Breast epithelium (tissue), 4 donors: ENCODE measurements at regions not wholly inside any gene's neighbourhood (a gene's known extent, or its start where the extent isn't known, plus 50 kb on each side); places are given as distances from the start of the nearest gene placed in this dataset.

Experiments used
- DNase-seq, 2 donors: peaks; one replicate each; pipeline ENCODE4 v3.0.0-alpha.2; 2019; ENCODE audit warnings: low spot score in 2 of 2
- H3K27ac ChIP-seq, 2 donors: fragments of 200-600 bp; sonication (generic) in 1 of 2; one replicate each; pipeline ENCODE4 v1.5.1; 2016 to 2019; ENCODE audit warnings: mild to moderate bottlenecking in 1 of 2
- H3K27me3 ChIP-seq, 2 donors: fragments of 200-600 bp; sonication (generic) in 1 of 2; one replicate each; pipeline versions ENCODE4 v1.5.1 to v1.6.0; 2017 to 2019; ENCODE audit warnings: control low read depth in 1 of 2, mild to moderate bottlenecking in 1 of 2
- H3K36me3 ChIP-seq: fragments of 200-600 bp; one replicate; pipeline ENCODE4 v1.5.1; 2019
- H3K4me1 ChIP-seq, 2 donors: fragments of 200-600 bp; sonication (generic); one replicate each; pipeline ENCODE4 v1.5.1; 2016 to 2019; ENCODE audit warnings: control low read depth in 1 of 2
- H3K4me3 ChIP-seq, 3 donors: fragments of 200-600 bp; sonication (generic); 1 replicate in 2 of 3; 2 replicates in 1 of 3; pipeline ENCODE4 v1.5.1; 2016 to 2019; ENCODE audit warnings: mild to moderate bottlenecking in 3 of 3, moderate library complexity in 2 of 3
- H3K9me3 ChIP-seq, 2 donors: fragments of 200-600 bp; sonication (generic) in 1 of 2; one replicate each; pipeline ENCODE4 v1.5.1; 2016 to 2019; ENCODE audit warnings: control low read depth in 1 of 2
- POLR2A ChIP-seq: fragments of 450-650 bp; IDR thresholded peaks from one replicate; pipeline ENCODE4 v1.6.1; 2016; ENCODE audit warnings: antibody characterized with exemption, mild to moderate bottlenecking, moderate library complexity
- POLR2AphosphoS5 ChIP-seq, 3 donors: sonication (generic); formaldehyde crosslinking; IDR thresholded peaks; one replicate each; pipeline ENCODE4 v1.6.1; 2017; ENCODE audit warnings: antibody characterized with exemption in 3 of 3
- intact Hi-C: fragments of 100-400 bp; cut with DNase I; formaldehyde crosslinking; loops from one replicate; pipeline ENCODE4 v1.15.1; 2023; ENCODE audit warnings: low total_unique reads
- TF ChIP-seq, protein P1 (sequence below), 3 donors: fragments of 450-650 bp; IDR thresholded peaks; one replicate each; pipeline ENCODE4 v1.5.1; 2016 to 2017; ENCODE audit warnings: antibody characterized with exemption in 3 of 3, mild to moderate bottlenecking in 3 of 3, moderate library complexity in 3 of 3

DNA sequence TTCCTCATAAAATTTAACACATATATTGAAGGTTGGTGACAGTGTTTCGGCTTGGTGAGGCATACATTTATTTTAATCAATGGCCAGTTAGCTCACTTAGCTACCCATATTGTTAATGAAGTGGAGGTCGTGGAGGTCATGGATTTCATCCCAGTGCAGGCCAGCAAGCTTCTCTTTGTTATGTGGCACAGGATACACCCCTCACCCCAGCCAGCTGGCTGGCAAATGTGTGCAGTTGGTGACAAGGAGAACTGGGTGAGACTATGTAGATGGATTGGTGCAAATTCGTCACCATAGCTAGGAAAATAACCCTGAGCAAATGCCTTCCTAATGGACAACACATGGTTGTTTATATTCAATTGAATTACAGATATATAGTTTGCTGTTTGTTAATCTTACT lies 50.5 kb upstream of the FOXP2 start:
- Histone ChIP-seq H3K27ac (no peak overlapping the region), H3K4me1 (no peaks in the 10 kb centered on the region), H3K36me3 (peaks cover 3% of the 10 kb centered on the region), H3K4me3 (no peak overlapping the region), H3K27me3 (no peaks in the 10 kb centered on the region), H3K9me3 (no peaks in the 10 kb centered on the region)
- TF ChIP-seq POLR2A (no peak), POLR2AphosphoS5 (IDR thresholded peaks at IDR 0.05) (no peak)
- TF ChIP-seq, protein P1, sequence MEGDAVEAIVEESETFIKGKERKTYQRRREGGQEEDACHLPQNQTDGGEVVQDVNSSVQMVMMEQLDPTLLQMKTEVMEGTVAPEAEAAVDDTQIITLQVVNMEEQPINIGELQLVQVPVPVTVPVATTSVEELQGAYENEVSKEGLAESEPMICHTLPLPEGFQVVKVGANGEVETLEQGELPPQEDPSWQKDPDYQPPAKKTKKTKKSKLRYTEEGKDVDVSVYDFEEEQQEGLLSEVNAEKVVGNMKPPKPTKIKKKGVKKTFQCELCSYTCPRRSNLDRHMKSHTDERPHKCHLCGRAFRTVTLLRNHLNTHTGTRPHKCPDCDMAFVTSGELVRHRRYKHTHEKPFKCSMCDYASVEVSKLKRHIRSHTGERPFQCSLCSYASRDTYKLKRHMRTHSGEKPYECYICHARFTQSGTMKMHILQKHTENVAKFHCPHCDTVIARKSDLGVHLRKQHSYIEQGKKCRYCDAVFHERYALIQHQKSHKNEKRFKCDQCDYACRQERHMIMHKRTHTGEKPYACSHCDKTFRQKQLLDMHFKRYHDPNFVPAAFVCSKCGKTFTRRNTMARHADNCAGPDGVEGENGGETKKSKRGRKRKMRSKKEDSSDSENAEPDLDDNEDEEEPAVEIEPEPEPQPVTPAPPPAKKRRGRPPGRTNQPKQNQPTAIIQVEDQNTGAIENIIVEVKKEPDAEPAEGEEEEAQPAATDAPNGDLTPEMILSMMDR (IDR thresholded peaks at IDR 0.05): no peak
- no peak for DNase-seq
- intact Hi-C loops: no loop called here

DNA sequence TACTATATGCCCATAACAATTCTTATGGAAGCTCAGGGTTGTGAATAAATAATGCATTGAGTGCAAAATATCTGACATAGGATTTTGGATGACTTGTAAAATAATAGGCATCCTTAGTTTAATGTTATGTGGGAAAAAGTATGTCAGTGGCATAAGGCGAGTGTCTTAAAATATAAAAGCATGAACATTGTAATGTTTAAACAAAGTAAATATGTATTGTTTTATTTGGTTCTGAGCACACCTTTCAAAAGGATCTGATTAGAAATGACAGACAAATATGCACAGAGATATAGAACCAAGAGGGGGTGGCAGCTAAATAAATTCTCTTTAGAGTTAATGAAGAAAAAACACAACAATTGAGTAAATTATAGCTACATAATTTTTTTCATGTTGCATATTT lies 51.3 kb upstream of the FOXP2 start:
- TF ChIP-seq POLR2AphosphoS5 (IDR thresholded peaks at IDR 0.05): no peak
- no peak for TF ChIP-seq POLR2A
- TF ChIP-seq, protein P1 (IDR thresholded peaks at IDR 0.05): no peak
- Histone ChIP-seq H3K4me1 (no peaks in the 10 kb centered on the region), H3K9me3 (no peaks in the 10 kb centered on the region), H3K27me3 (no peaks in the 10 kb centered on the region), H3K27ac (no peak overlapping the region), H3K36me3 (peaks cover 3% of the 10 kb centered on the region), H3K4me3 (no peak overlapping the region)
- intact Hi-C loops: no loop called here
- DNase-seq: no peak

DNA sequence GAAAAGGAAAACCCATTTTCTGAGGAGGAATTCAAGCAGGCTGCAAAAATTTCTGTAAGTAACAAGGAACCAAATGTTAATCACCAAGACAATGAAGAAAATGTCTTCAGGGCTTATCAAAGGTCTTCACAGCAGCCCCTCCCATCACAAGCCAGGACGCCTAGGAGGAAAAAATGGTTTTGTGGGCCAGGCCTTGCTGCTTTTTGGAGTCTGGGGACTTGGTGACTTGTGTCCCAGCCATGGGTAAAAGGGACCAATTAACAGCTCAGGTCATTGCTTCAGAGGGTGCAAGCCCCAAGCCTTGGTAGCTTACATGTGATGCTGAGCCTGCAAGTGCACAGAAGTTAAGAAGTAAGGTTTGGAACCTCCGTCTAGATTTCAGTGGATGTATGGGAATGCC lies 55.7 kb upstream of the FOXP2 start:
- DNase-seq: no peak
- Histone ChIP-seq H3K9me3 (no peaks in the 10 kb centered on the region), H3K4me3 (no peak overlapping the region), H3K27ac (no peak overlapping the region), H3K36me3 (peaks cover 3% of the 10 kb centered on the region), H3K4me1 (no peaks in the 10 kb centered on the region), H3K27me3 (no peaks in the 10 kb centered on the region)
- intact Hi-C loops: no loop called here
- TF ChIP-seq POLR2A (no peak), POLR2AphosphoS5 (IDR thresholded peaks at IDR 0.05) (no peak)
- TF ChIP-seq, protein P1 (IDR thresholded peaks at IDR 0.05): no peak

DNA sequence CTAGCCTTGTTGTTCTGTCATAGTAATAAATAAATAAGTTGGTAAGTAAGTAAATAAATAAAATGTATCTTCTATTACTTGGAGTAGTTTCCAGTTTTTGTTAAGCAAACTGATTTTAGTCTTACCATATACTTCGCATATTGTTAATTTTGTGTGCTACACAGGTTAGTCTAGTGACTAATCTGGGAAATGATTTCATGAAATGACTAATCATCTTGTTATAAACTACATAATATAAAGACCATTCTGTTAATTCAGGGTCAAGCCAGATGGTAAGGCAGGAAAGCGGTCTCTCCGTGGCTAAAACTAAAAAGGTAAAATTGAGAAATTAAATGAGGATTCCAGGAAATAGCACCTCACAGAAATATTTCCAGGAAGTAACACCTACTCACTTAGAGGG lies 58.5 kb upstream of the FOXP2 start:
- Histone ChIP-seq H3K27me3 (no peaks in the 10 kb centered on the region), H3K4me1 (no peaks in the 10 kb centered on the region), H3K27ac (no peak overlapping the region), H3K9me3 (no peaks in the 10 kb centered on the region), H3K4me3 (no peak overlapping the region), H3K36me3 (no peaks in the 10 kb centered on the region)
- intact Hi-C loops: no loop called here
- DNase-seq: no peak
- TF ChIP-seq POLR2AphosphoS5 (IDR thresholded peaks at IDR 0.05) (no peak), POLR2A (no peak)
- TF ChIP-seq, protein P1 (IDR thresholded peaks at IDR 0.05): no peak

DNA sequence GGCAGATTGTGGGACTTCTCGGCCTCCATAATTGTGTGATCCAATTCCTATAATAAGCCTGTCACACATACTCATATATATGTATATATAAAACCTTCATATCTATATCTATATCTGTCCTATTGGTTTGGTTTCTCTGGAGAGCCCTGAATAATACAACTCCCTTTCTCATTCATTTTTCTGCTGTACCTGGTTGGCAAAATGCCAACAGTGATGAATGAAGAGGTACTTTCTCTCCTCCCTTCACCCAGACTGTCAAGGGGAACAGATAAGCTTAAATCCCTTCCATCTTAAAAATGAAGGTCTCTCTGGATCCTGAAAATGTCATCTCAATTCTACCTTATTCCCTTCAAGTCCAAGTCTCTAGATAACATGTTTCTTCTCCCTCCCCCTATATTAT lies 60.3 kb upstream of the FOXP2 start:
- no peaks in the 10 kb centered on the region for H3K4me1 ChIP-seq

More for the DNA sequence above, 60.3 kb upstream of the FOXP2 start:
- no peaks in the 10 kb centered on the region for H3K9me3 ChIP-seq
- H3K36me3 ChIP-seq: no peaks in the 10 kb centered on the region
- H3K27ac ChIP-seq: no peak overlapping the region
- H3K27me3 ChIP-seq: no peaks in the 10 kb centered on the region
- no peak for DNase-seq
- intact Hi-C loops: loop anchor here (5.0 kb wide), 1 partner anchor 277 kb away; no protein-coding TSS in a partner anchor
- TF ChIP-seq, protein P1 (IDR thresholded peaks at IDR 0.05): no peak
- TF ChIP-seq POLR2A (no peak), POLR2AphosphoS5 (IDR thresholded peaks at IDR 0.05) (no peak)
- no peak overlapping the region for H3K4me3 ChIP-seq
